ENCODE measurements at regions not wholly inside any gene's neighbourhood (a gene's known extent, or its start where the extent isn't known, plus 50 kb on each side); places are given as distances from the start of the nearest gene placed in this dataset.

DNA sequence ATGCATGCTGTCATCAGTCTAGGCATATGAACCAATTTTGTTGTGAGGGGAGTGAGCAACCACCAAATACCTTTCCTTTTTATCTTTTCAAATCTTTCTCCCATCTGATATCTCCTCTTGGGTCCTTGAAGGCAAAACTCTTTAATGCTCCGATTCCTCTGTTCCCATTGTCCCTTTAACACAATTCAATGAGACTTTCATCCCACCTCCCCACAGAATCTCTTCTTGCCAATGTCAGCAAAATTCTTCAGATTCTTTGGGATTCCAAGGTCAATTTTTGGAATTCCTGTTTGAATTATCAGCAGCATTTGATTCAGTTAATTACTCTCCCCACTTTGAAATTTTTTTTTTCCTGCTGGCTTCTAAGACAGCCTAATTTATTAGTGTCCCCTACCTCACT, 232.7 kb downstream of the COX7B2 start:
- no peak overlapping the region for H3K9ac ChIP-seq (ENCODE audit: insufficient read depth in 1 of 2, low read depth in 2 of 2, low read length in 2 of 2)
- TF ChIP-seq ZHX1 (conservative IDR thresholded peaks at IDR 0.05; ENCODE audit: low read length): no peak
- no peak for TF ChIP-seq PYGO2 (tag; IDR thresholded peaks at IDR 0.05)
- no peaks in the 10 kb centered on the region for H3K36me3 ChIP-seq (ENCODE audit: control insufficient read depth, insufficient read depth, low read length)
- H4K20me1 ChIP-seq (replicated peaks; ENCODE audit: control insufficient read depth, insufficient read depth, low read length): no peaks in the 10 kb centered on the region
- no peaks in the 10 kb centered on the region for H3K4me1 ChIP-seq (replicated peaks in 1 of 2; ENCODE audit: control insufficient read depth in 2 of 2, insufficient read depth in 2 of 2, low read length in 2 of 2)
- no peak overlapping the region for H3K4me2 ChIP-seq (ENCODE audit: insufficient read depth, low read length)
- peaks cover 2% of the 10 kb centered on the region; the same call in 1 of the 2 replicates for H3K9me3 ChIP-seq (replicated peaks; ENCODE audit: control insufficient read depth, insufficient read depth, low read depth, low read length)
- DNase-seq (ENCODE audit: extremely low read depth in 1 of 4, low spot score in 3 of 4) (no peak), ATAC-seq (no peak), FAIRE-seq (no peak)
- H3K27ac ChIP-seq (ENCODE audit: extremely low read depth, low read depth, low read length): no peak overlapping the region
- H3K9me1 ChIP-seq (ENCODE audit: control insufficient read depth, insufficient read depth, low read length): no peaks in the 10 kb centered on the region
- H3K4me3 ChIP-seq: no peak overlapping the region
- no peaks in the 10 kb centered on the region for H3K27me3 ChIP-seq (ENCODE audit: control insufficient read depth in 2 of 2, insufficient read depth in 2 of 2, low read length in 2 of 2)
- intact Hi-C loops (cut with micrococcal nuclease) (no loop called here), in situ Hi-C loops (cut with MboI) (no loop called here)
- no TSS peak for BruUV-seq (replicated peaks)
- WGBS (ENCODE audit: insufficient coverage, low coverage, missing lambda C conversion rate): 0% methylated on average over 1 of the region's 1 CpG
- POLR2A ChIA-PET: no interaction called here
- CTCF ChIA-PET (ENCODE audit: low intra/inter-chr PET ratio): no interaction called here
- H2AFZ ChIP-seq (ENCODE audit: low read depth, low read length): no peak overlapping the region
- H3K79me2 ChIP-seq (ENCODE audit: control insufficient read depth, insufficient read depth, low read length): no peaks in the 10 kb centered on the region

- DNase-seq (ENCODE audit: extremely low read depth in 1 of 4, low spot score in 3 of 4): no peak
- Histone ChIP-seq H3K4me3 (no peak overlapping the region), H3K4me1 (replicated peaks in 1 of 2; ENCODE audit: control insufficient read depth in 2 of 2, insufficient read depth in 2 of 2, low read length in 2 of 2) (no peaks in the 10 kb centered on the region), H2AFZ (ENCODE audit: low read depth, low read length) (no peak overlapping the region), H3K79me2 (ENCODE audit: control insufficient read depth, insufficient read depth, low read length) (no peaks in the 10 kb centered on the region), H3K27me3 (ENCODE audit: control insufficient read depth in 2 of 2, insufficient read depth in 2 of 2, low read length in 2 of 2) (no peaks in the 10 kb centered on the region), H3K9ac (ENCODE audit: insufficient read depth in 1 of 2, low read depth in 2 of 2, low read length in 2 of 2) (no peak overlapping the region), H3K27ac (ENCODE audit: extremely low read depth, low read depth, low read length) (no peak overlapping the region), H4K20me1 (replicated peaks; ENCODE audit: control insufficient read depth, insufficient read depth, low read length) (no peaks in the 10 kb centered on the region), H3K9me1 (ENCODE audit: control insufficient read depth, insufficient read depth, low read length) (no peaks in the 10 kb centered on the region), H3K4me2 (ENCODE audit: insufficient read depth, low read length) (no peak overlapping the region), H3K36me3 (ENCODE audit: control insufficient read depth, insufficient read depth, low read length) (no peaks in the 10 kb centered on the region), H3K9me3 (replicated peaks; ENCODE audit: control insufficient read depth, insufficient read depth, low read depth, low read length) (peaks cover 2% of the 10 kb centered on the region; the same call in 1 of the 2 replicates)
- CTCF ChIA-PET (ENCODE audit: low intra/inter-chr PET ratio): no interaction called here
- in situ Hi-C loops (cut with MboI): no loop called here
- FAIRE-seq: no peak
- intact Hi-C loops (cut with micrococcal nuclease): no loop called here
- no TSS peak for BruUV-seq (replicated peaks)
- no peak for ATAC-seq
- POLR2A ChIA-PET: no interaction called here
- TF ChIP-seq BRF2 (IDR thresholded peaks at IDR 0.05; ENCODE audit: borderline replicate concordance, insufficient read depth, insufficient read length) (no peak), ESRRB (CRISPR knock-in tag; IDR thresholded peaks at IDR 0.05; ENCODE audit: borderline replicate concordance) (no peak), ZNF12 (CRISPR knock-in tag; IDR thresholded peaks at IDR 0.05) (no peak), HLTF (IDR thresholded peaks at IDR 0.05) (no peak), BHLHE40 (IDR thresholded peaks at IDR 0.05; ENCODE audit: low read length) (no peak), ZNF124 (CRISPR knock-in tag; IDR thresholded peaks at IDR 0.05) (no peak), IFI16 (CRISPR knock-in tag; IDR thresholded peaks at IDR 0.05) (no peak), MEF2A (IDR thresholded peaks at IDR 0.05; ENCODE audit: control insufficient read depth, low read depth, low read length) (no peak), NFYB (IDR thresholded peaks at IDR 0.05; ENCODE audit: extremely low read depth, insufficient read length) (no peak)
- TF ChIP-seq, protein P1, sequence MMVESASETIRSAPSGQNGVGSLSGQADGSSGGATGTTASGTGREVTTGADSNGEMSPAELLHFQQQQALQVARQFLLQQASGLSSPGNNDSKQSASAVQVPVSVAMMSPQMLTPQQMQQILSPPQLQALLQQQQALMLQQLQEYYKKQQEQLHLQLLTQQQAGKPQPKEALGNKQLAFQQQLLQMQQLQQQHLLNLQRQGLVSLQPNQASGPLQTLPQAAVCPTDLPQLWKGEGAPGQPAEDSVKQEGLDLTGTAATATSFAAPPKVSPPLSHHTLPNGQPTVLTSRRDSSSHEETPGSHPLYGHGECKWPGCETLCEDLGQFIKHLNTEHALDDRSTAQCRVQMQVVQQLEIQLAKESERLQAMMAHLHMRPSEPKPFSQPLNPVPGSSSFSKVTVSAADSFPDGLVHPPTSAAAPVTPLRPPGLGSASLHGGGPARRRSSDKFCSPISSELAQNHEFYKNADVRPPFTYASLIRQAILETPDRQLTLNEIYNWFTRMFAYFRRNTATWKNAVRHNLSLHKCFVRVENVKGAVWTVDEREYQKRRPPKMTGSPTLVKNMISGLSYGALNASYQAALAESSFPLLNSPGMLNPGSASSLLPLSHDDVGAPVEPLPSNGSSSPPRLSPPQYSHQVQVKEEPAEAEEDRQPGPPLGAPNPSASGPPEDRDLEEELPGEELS (CRISPR knock-in tag; IDR thresholded peaks at IDR 0.05; ENCODE audit: borderline replicate concordance): no peak
Measured at GRCh38 chr4:46674326-46674725, 234.7 kb downstream of the COX7B2 start.
